ENCODE measurements at regions not wholly inside any gene's neighbourhood (a gene's known extent, or its start where the extent isn't known, plus 50 kb on each side); places are given as distances from the start of the nearest gene placed in this dataset.

DNA sequence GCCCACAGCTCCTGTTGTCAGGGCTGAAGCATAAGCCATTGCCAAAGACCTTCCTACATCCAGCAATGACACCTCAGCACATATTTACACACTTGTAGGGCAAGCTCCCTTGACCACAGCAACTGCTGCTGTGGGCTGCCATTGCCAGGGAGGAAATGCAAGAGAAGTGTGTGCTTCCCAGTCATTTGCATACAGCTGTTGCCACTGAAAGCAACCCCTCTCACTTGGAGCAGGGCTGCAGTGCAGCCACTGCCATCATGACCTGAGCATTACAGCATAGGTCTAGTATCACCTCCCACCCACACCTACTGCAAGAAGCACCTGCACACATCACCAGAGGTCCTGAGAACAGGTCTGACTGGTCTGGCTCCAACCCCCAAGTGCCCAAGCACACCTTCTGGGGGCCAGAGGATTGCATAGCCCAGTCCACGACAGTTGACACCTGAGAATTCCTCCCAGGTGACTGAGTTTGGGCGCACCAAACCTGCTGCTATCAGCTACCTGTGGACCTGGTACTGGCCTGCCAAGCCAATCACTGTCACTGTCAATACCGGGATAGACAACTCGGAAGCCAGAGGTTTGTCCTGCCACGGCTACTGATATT, 636.5 kb upstream of the SLIT2 start:
- H3K4me3 ChIP-seq (ENCODE audit: low read depth, low read length) = no peak overlapping the region
- TF ChIP-seq CTCF (conservative IDR thresholded peaks at IDR 0.05; ENCODE audit: low read depth, low read length) = no peak
- no peak for DNase-seq (ENCODE audit: low read depth)

GRCh38 chr4:19614171-19614570, 637.5 kb upstream of the SLIT2 start:
- no peak overlapping the region for H3K4me3 ChIP-seq (ENCODE audit: low read depth, low read length)
- no peak for TF ChIP-seq CTCF (conservative IDR thresholded peaks at IDR 0.05; ENCODE audit: low read depth, low read length)
- no peak for DNase-seq (ENCODE audit: low read depth)

GRCh38 chr4:19596342-19596741, 655.4 kb upstream of the SLIT2 start:
- peak; percentile 8 for TF ChIP-seq CTCF (conservative IDR thresholded peaks at IDR 0.05; ENCODE audit: low read depth, low read length)
- no peak overlapping the region for H3K4me3 ChIP-seq (ENCODE audit: low read depth, low read length)
- DNase-seq (ENCODE audit: low read depth) = no peak

- H3K4me3 ChIP-seq (ENCODE audit: low read depth, low read length) = no peak overlapping the region
- no peak for DNase-seq (ENCODE audit: low read depth)
- TF ChIP-seq CTCF (conservative IDR thresholded peaks at IDR 0.05; ENCODE audit: low read depth, low read length) = no peak
These were observed 659.3 kb upstream of the SLIT2 start for GRCh38 chr4:19592391-19592790.

DNA sequence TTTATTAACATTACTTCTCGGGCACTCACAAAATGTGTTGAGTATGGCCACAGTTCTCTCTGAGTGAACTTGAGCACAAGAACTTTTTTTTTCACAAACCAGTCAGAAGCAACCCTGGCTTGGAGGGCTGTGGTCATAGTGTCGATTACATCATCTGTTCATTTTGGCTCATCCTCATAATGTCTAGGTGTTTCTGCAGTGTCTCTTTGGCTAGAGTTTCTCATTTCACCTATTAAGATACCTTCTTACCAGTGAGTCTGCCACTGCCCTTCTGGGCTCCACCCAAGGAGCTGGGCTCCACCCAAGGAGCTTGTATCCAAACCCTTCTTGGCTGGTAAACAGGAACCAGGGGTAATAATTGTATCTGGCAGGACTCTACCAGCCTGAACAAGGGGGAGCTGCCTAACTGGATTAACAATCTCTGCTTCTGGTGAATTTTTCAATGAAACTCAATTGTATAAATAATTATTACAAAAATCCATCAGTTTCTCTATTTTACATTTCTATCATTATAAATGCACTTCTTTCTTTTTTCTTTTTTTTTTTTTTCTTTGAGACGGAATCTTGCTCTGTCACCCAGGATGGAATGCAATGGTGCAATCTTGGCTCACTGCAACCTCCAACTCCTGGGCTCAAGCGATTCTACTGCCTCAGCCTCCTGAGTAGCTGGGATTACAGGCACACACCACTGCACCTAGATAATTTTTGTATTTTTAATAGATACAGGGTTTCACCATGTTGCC, 667.7 kb upstream of the SLIT2 start:
- TF ChIP-seq CTCF (conservative IDR thresholded peaks at IDR 0.05; ENCODE audit: low read depth, low read length) = no peak
- no peak overlapping the region for H3K4me3 ChIP-seq (ENCODE audit: low read depth, low read length)
- no peak for DNase-seq (ENCODE audit: low read depth)

- TF ChIP-seq CTCF (conservative IDR thresholded peaks at IDR 0.05; ENCODE audit: low read depth, low read length) = no peak
- DNase-seq (ENCODE audit: low read depth) = no peak
These were observed 671.6 kb upstream of the SLIT2 start for GRCh38 chr4:19580095-19580494.

DNA sequence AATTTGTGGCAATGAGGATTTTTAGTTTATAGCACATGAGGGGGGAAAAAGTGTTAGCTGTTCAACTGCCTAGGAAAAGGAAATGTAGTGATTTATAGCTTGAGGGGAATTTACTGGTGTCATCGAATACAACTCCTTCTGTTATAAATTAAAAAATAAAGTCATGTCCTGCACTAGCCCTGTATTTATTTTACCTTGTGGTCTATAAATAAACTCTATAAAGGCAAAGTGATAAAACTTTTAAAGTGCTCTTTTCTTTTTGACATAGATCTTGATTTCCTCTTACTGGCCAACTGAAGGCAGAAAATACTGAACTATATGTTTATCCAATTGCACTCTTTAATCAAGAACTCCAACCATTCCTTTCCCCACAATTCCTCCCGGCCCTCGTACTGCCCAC, 672.1 kb upstream of the SLIT2 start:
- H3K4me3 ChIP-seq (ENCODE audit: low read depth, low read length) = no peak overlapping the region
- TF ChIP-seq CTCF (conservative IDR thresholded peaks at IDR 0.05; ENCODE audit: low read depth, low read length) = no peak
- DNase-seq (ENCODE audit: low read depth) = no peak

More at GRCh38 chr4:19580095-19580494, 671.6 kb upstream of the SLIT2 start:
- H3K4me3 ChIP-seq (ENCODE audit: low read depth, low read length) = no peak overlapping the region
